Trophoblast cell (in vitro differentiated cells and primary cell): ENCODE measurements at regions not wholly inside any gene's neighbourhood (a gene's known extent, or its start where the extent isn't known, plus 50 kb on each side); places are given as distances from the start of the nearest gene placed in this dataset.

ENCODE experiments used
- DNase-seq, 2 donors: peaks; one replicate each; pipeline ENCODE4 v3.0.0-alpha.2; 2016
- H2AFZ ChIP-seq: 2 replicates; pipeline ENCODE4 v1.6.1; 2013; ENCODE audit warnings: low read length, moderate library complexity, mild to moderate bottlenecking; ENCODE audit not compliant: insufficient read depth, poor library complexity
- H2AK5ac ChIP-seq: 2 replicates; pipeline ENCODE4 v1.6.1; 2013; ENCODE audit warnings: mild to moderate bottlenecking, low read length
- H2BK120ac ChIP-seq: 2 replicates; pipeline ENCODE4 v1.6.1; 2013; ENCODE audit warnings: low read length, mild to moderate bottlenecking, moderate library complexity; ENCODE audit not compliant: insufficient read depth, poor library complexity
- H2BK12ac ChIP-seq: 2 replicates; pipeline ENCODE4 v1.6.1; 2013; ENCODE audit warnings: mild to moderate bottlenecking, low read length, moderate library complexity
- H2BK5ac ChIP-seq: 2 replicates; pipeline ENCODE4 v1.6.1; 2013; ENCODE audit warnings: low read length, low read depth, moderate library complexity, mild to moderate bottlenecking; ENCODE audit not compliant: poor library complexity
- H3K14ac ChIP-seq: 2 replicates; pipeline ENCODE4 v1.6.1; 2013; ENCODE audit warnings: mild to moderate bottlenecking, low read length
- H3K18ac ChIP-seq: 2 replicates; pipeline ENCODE4 v1.6.1; 2013; ENCODE audit warnings: mild to moderate bottlenecking, low read length
- H3K23ac ChIP-seq: 2 replicates; pipeline ENCODE4 v1.6.1; 2013; ENCODE audit warnings: low read length
- H3K27ac ChIP-seq: 2 replicates; pipeline ENCODE4 v1.5.1; 2013; ENCODE audit warnings: low read depth, mild to moderate bottlenecking, inconsistent platforms, low read length, moderate library complexity
- H3K27me3 ChIP-seq: 2 replicates; pipeline ENCODE4 v1.6.1; 2013; ENCODE audit warnings: inconsistent platforms, mild to moderate bottlenecking, low read length, moderate library complexity; ENCODE audit not compliant: insufficient read depth
- H3K36me3 ChIP-seq, 2 experiments: 1 replicate in 1 of 2; 2 replicates in 1 of 2; pipeline ENCODE4 v1.6.1; 2013; ENCODE audit warnings: low read length in 2 of 2, mild to moderate bottlenecking in 2 of 2, moderate library complexity in 1 of 2; ENCODE audit not compliant: insufficient read depth in 2 of 2, control insufficient read depth in 1 of 2
- H3K4ac ChIP-seq: 2 replicates; pipeline ENCODE4 v1.6.1; 2013; ENCODE audit warnings: low read depth, mild to moderate bottlenecking, low read length, moderate library complexity
- H3K4me1 ChIP-seq, 2 experiments: 1 replicate in 1 of 2; 2 replicates in 1 of 2; pipeline ENCODE4 v1.6.1; 2013; ENCODE audit warnings: low read length in 2 of 2, mild to moderate bottlenecking in 2 of 2, moderate library complexity in 1 of 2; ENCODE audit not compliant: insufficient read depth in 2 of 2, control insufficient read depth in 1 of 2
- H3K4me2 ChIP-seq: 2 replicates; pipeline ENCODE4 v1.6.1; 2013; ENCODE audit warnings: inconsistent platforms, mild to moderate bottlenecking, low read length, moderate library complexity
- H3K4me3 ChIP-seq: 2 replicates; pipeline ENCODE4 v1.5.1; 2013; ENCODE audit warnings: mild to moderate bottlenecking, low read depth, low read length, inconsistent platforms
- H3K79me1 ChIP-seq: one replicate; pipeline ENCODE4 v1.6.1; 2013; ENCODE audit warnings: low read length
- H3K79me2 ChIP-seq: 2 replicates; pipeline ENCODE4 v1.6.1; 2013; ENCODE audit warnings: low read length, mild to moderate bottlenecking; ENCODE audit not compliant: control insufficient read depth, insufficient read depth, poor library complexity
- H3K9ac ChIP-seq: 2 replicates; pipeline ENCODE4 v1.6.1; 2013; ENCODE audit warnings: mild to moderate bottlenecking, low read length
- H3K9me3 ChIP-seq: 2 replicates; pipeline ENCODE4 v1.6.1; 2013; ENCODE audit warnings: low read depth, mild to moderate bottlenecking, control low read depth, inconsistent platforms, low read length; ENCODE audit not compliant: insufficient read depth
- H4K12ac ChIP-seq: 2 replicates; pipeline ENCODE4 v1.6.1; 2013; ENCODE audit warnings: low read depth, mild to moderate bottlenecking, low read length, moderate library complexity
- H4K8ac ChIP-seq: 2 replicates; pipeline ENCODE4 v1.6.1; 2013; ENCODE audit warnings: low read depth, mild to moderate bottlenecking, low read length, moderate library complexity
- H4K91ac ChIP-seq: one replicate; pipeline ENCODE4 v1.6.1; 2013; ENCODE audit warnings: low read depth, mild to moderate bottlenecking, low read length, moderate library complexity
- WGBS: extraction: QIAGEN DNeasy Blood & Tissue Kit; methylation state at CpG from one replicate; pipeline ENCODE4 v1.1.7; 2013; ENCODE audit warnings: missing lambda C conversion rate; ENCODE audit not compliant: insufficient read length, insufficient coverage; ENCODE audit errors: extremely low coverage; 5-methylcytosine and 5-hydroxymethylcytosine counted together

- H2AFZ ChIP-seq, result peak overlapping the region; percentile 67
- no peak overlapping the region for H4K12ac ChIP-seq
- peak overlapping the region; percentile 75 for H4K8ac ChIP-seq
- H3K27ac ChIP-seq, result no peak overlapping the region
- no peak overlapping the region for H2BK5ac ChIP-seq
- H3K36me3 ChIP-seq, result no peaks in the 10 kb centered on the region
- no peaks in the 10 kb centered on the region for H3K79me2 ChIP-seq
- peak overlapping the region; percentile 20 for H2BK12ac ChIP-seq
- H3K27me3 ChIP-seq, result no peaks in the 10 kb centered on the region
- peaks cover 10 to 15% of the 10 kb centered on the region in 2 experiments for H3K4me1 ChIP-seq
- no peak overlapping the region for H3K4ac ChIP-seq
- no peak overlapping the region for H3K23ac ChIP-seq
- peak overlapping the region; percentile 55 for H4K91ac ChIP-seq
- H3K9me3 ChIP-seq, result peaks cover 2% of the 10 kb centered on the region
- peak overlapping the region; percentile 43 for H3K18ac ChIP-seq
- no peak overlapping the region for H3K9ac ChIP-seq
- peaks cover 5% of the 10 kb centered on the region for H3K79me1 ChIP-seq
- H3K4me2 ChIP-seq, result no peak overlapping the region
- peak overlapping the region; percentile 45 for H2AK5ac ChIP-seq
- peak overlapping the region; percentile 25 for H2BK120ac ChIP-seq
- WGBS, result no CpG with 5 or more reads among the region's 20 CpGs
- H3K4me3 ChIP-seq, result no peak overlapping the region
- DNase-seq, result peak; percentile 49 to 55
- H3K14ac ChIP-seq, result peak overlapping the region; percentile 25
Measured at GRCh38 chr3:128549283-128550112, 56.5 kb upstream of the GATA2 start.

GRCh38 chr3:128548426-128549282 lies 55.7 kb upstream of the GATA2 start:
- H3K14ac ChIP-seq, result no peak overlapping the region
- no peak overlapping the region for H3K18ac ChIP-seq
- H3K79me1 ChIP-seq, result peaks cover 5% of the 10 kb centered on the region
- peak overlapping the region; percentile 18 for H2AK5ac ChIP-seq
- H3K27ac ChIP-seq, result no peak overlapping the region
- no peak overlapping the region for H3K23ac ChIP-seq
- no peak overlapping the region for H4K8ac ChIP-seq
- H4K91ac ChIP-seq, result no peak overlapping the region
- no peaks in the 10 kb centered on the region for H3K79me2 ChIP-seq
- no peak overlapping the region for H3K4ac ChIP-seq
- no peak overlapping the region for H2BK120ac ChIP-seq
- peaks cover 10 to 15% of the 10 kb centered on the region in 2 experiments for H3K4me1 ChIP-seq
- whole genome bisulfite sequencing, result no CpG with 5 or more reads among the region's 6 CpGs
- H2BK12ac ChIP-seq, result peak overlapping the region; percentile 73
- H3K4me3 ChIP-seq, result no peak overlapping the region
- peak overlapping the region; percentile 64 for H2AFZ ChIP-seq
- no peak overlapping the region for H3K4me2 ChIP-seq
- H4K12ac ChIP-seq, result no peak overlapping the region
- no peaks in the 10 kb centered on the region for H3K27me3 ChIP-seq
- H3K9me3 ChIP-seq, result peaks cover 2% of the 10 kb centered on the region
- no peaks in the 10 kb centered on the region for H3K36me3 ChIP-seq
- H3K9ac ChIP-seq, result no peak overlapping the region
- no peak for DNase-seq
- H2BK5ac ChIP-seq, result no peak overlapping the region

GRCh38 chr3:128548021-128548420 lies 55.0 kb upstream of the GATA2 start:
- Histone ChIP-seq H3K27ac (no peak overlapping the region), H3K27me3 (no peaks in the 10 kb centered on the region), H4K8ac (no peak overlapping the region), H3K9ac (no peak overlapping the region), H3K18ac (no peak overlapping the region), H3K79me1 (peaks cover 5% of the 10 kb centered on the region), H2BK120ac (no peak overlapping the region), H4K12ac (no peak overlapping the region), H3K36me3 (no peaks in the 10 kb centered on the region), H3K9me3 (peaks cover 2% of the 10 kb centered on the region), H3K23ac (no peak overlapping the region), H2BK12ac (no peak overlapping the region), H2AFZ (no peak overlapping the region), H2AK5ac (no peak overlapping the region), H3K4me1 (peaks cover 10 to 13% of the 10 kb centered on the region in 2 experiments), H2BK5ac (no peak overlapping the region), H4K91ac (no peak overlapping the region), H3K4ac (no peak overlapping the region), H3K79me2 (no peaks in the 10 kb centered on the region), H3K4me3 (no peak overlapping the region), H3K4me2 (no peak overlapping the region), H3K14ac (no peak overlapping the region)
- DNase-seq, result no peak

GRCh38 chr3:128547368-128547987 lies 54.5 kb upstream of the GATA2 start:
- H2BK120ac ChIP-seq, result no peak overlapping the region
- WGBS, result no CpG with 5 or more reads among the region's 10 CpGs
- no peak overlapping the region for H4K91ac ChIP-seq
- no peak overlapping the region for H2BK12ac ChIP-seq
- H3K79me1 ChIP-seq, result peaks cover 5% of the 10 kb centered on the region
- no peak overlapping the region for H3K27ac ChIP-seq
- H3K9ac ChIP-seq, result no peak overlapping the region
- H2AK5ac ChIP-seq, result no peak overlapping the region
- H3K18ac ChIP-seq, result no peak overlapping the region
- no peak overlapping the region for H3K23ac ChIP-seq
- DNase-seq, result peak; percentile 65 to 68
- H3K4ac ChIP-seq, result no peak overlapping the region
- H4K8ac ChIP-seq, result no peak overlapping the region
- no peak overlapping the region for H2AFZ ChIP-seq
- H3K14ac ChIP-seq, result no peak overlapping the region
- H3K36me3 ChIP-seq, result no peaks in the 10 kb centered on the region
- H2BK5ac ChIP-seq, result no peak overlapping the region
- no peak overlapping the region for H3K4me2 ChIP-seq
- H3K4me3 ChIP-seq, result peak overlapping the region; percentile 27
- H3K4me1 ChIP-seq, result peaks cover 10 to 13% of the 10 kb centered on the region in 2 experiments
- H3K79me2 ChIP-seq, result no peaks in the 10 kb centered on the region
- no peak overlapping the region for H4K12ac ChIP-seq
- no peaks in the 10 kb centered on the region for H3K27me3 ChIP-seq
- H3K9me3 ChIP-seq, result peaks cover 2% of the 10 kb centered on the region
